Ascending aorta (tissue), 2 donors: ENCODE measurements at regions not wholly inside any gene's neighbourhood (a gene's known extent, or its start where the extent isn't known, plus 50 kb on each side); places are given as distances from the start of the nearest gene placed in this dataset.

Experiments used
- DNase-seq, 2 donors: peaks; one replicate each; pipeline ENCODE4 v3.0.0-alpha.2; 2019; ENCODE audit warnings: low spot score in 2 of 2
- H3K27ac ChIP-seq, 2 donors: fragments of 200-600 bp; sonication (generic); one replicate each; pipeline ENCODE4 v1.5.1; 2016 to 2017; ENCODE audit warnings: mild to moderate bottlenecking in 1 of 2
- H3K27me3 ChIP-seq: fragments of 200-600 bp; sonication (generic); one replicate; pipeline ENCODE4 v1.5.1; 2017
- H3K36me3 ChIP-seq, 2 donors: fragments of 200-600 bp; sonication (generic); one replicate each; pipeline ENCODE4 v1.5.1; 2016
- H3K4me1 ChIP-seq, 2 donors: fragments of 200-600 bp; sonication (generic); one replicate each; pipeline ENCODE4 v1.5.1; 2016 to 2017; ENCODE audit warnings: mild to moderate bottlenecking in 1 of 2
- H3K4me3 ChIP-seq, 2 donors: fragments of 200-600 bp; sonication (generic); one replicate each; pipeline ENCODE4 v1.5.1; 2016 to 2017; ENCODE audit warnings: mild to moderate bottlenecking in 1 of 2
- H3K9me3 ChIP-seq, 2 donors: fragments of 200-600 bp; sonication (generic); one replicate each; pipeline ENCODE4 v1.5.1; 2016
- CTCF ChIP-seq, 3 experiments: fragments of 200-600 bp in 2 of 3; fragments of 450-650 bp in 1 of 3; sonication (generic) in 2 of 3; IDR thresholded peaks; one replicate each; pipeline ENCODE4 v1.5.1; 2016 to 2019; ENCODE audit warnings: antibody characterized with exemption in 3 of 3, mild to moderate bottlenecking in 1 of 3, moderate library complexity in 1 of 3
- intact Hi-C: fragments of 100-400 bp; cut with DNase I; formaldehyde crosslinking; loops from one replicate; pipeline ENCODE4 v1.15.1; 2023

GRCh38 chr3:72095521-72095920 lies 310.6 kb upstream of the PROK2 start:
- Histone ChIP-seq H3K9me3 (no peaks in the 10 kb centered on the region), H3K4me1 (no peaks in the 10 kb centered on the region), H3K27me3 (no peaks in the 10 kb centered on the region), H3K36me3 (no peaks in the 10 kb centered on the region), H3K27ac (no peak overlapping the region), H3K4me3 (no peak overlapping the region)
- intact Hi-C loops, result loop anchor here (5.0 kb wide), 1 partner anchor 57 kb away; no protein-coding TSS in a partner anchor
- no peak for DNase-seq
- no peak for TF ChIP-seq CTCF (IDR thresholded peaks at IDR 0.05)

- intact Hi-C loops, result no loop called here
- H3K9me3 ChIP-seq, result no peaks in the 10 kb centered on the region
These were observed 309.0 kb upstream of the PROK2 start for GRCh38 chr3:72093992-72094334.

GRCh38 chr3:72093270-72093991 lies 308.5 kb upstream of the PROK2 start:
- Histone ChIP-seq H3K36me3 (no peaks in the 10 kb centered on the region), H3K27ac (no peak overlapping the region), H3K9me3 (no peaks in the 10 kb centered on the region), H3K4me1 (no peaks in the 10 kb centered on the region), H3K27me3 (no peaks in the 10 kb centered on the region), H3K4me3 (no peak overlapping the region)
- DNase-seq, result no peak
- intact Hi-C loops, result no loop called here
- no peak for TF ChIP-seq CTCF (IDR thresholded peaks at IDR 0.05)

More at GRCh38 chr3:72093992-72094334, 309.0 kb upstream of the PROK2 start:
- Histone ChIP-seq H3K27ac (no peak overlapping the region), H3K27me3 (no peaks in the 10 kb centered on the region), H3K4me1 (no peaks in the 10 kb centered on the region), H3K4me3 (no peak overlapping the region), H3K36me3 (no peaks in the 10 kb centered on the region)
- no peak for DNase-seq
- no peak for TF ChIP-seq CTCF (IDR thresholded peaks at IDR 0.05)

GRCh38 chr3:72092778-72093177 lies 307.8 kb upstream of the PROK2 start:
- Histone ChIP-seq H3K27me3 (no peaks in the 10 kb centered on the region), H3K36me3 (no peaks in the 10 kb centered on the region), H3K9me3 (no peaks in the 10 kb centered on the region), H3K27ac (no peak overlapping the region), H3K4me1 (no peaks in the 10 kb centered on the region), H3K4me3 (no peak overlapping the region)
- intact Hi-C loops, result no loop called here
- no peak for DNase-seq
- TF ChIP-seq CTCF (IDR thresholded peaks at IDR 0.05), result no peak

- no peak for TF ChIP-seq CTCF (IDR thresholded peaks at IDR 0.05)
- no peaks in the 10 kb centered on the region for H3K9me3 ChIP-seq
- intact Hi-C loops, result no loop called here
- DNase-seq, result no peak
- H3K36me3 ChIP-seq, result no peaks in the 10 kb centered on the region
- no peaks in the 10 kb centered on the region for H3K4me1 ChIP-seq
- H3K27me3 ChIP-seq, result no peaks in the 10 kb centered on the region
- H3K4me3 ChIP-seq, result no peak overlapping the region
- H3K27ac ChIP-seq, result no peak overlapping the region
These were observed 303.6 kb upstream of the PROK2 start for GRCh38 chr3:72088486-72089025.
